Prostate gland (tissue), 2 donors: ENCODE measurements at regions not wholly inside any gene's neighbourhood (a gene's known extent, or its start where the extent isn't known, plus 50 kb on each side); places are given as distances from the start of the nearest gene placed in this dataset.
"Not testable (repeated sequence)": the region's sequence is repeated elsewhere in the genome, so short reads cannot be mapped to it uniquely, and the experiment has no call there.

Experiments used
- CTCF ChIP-seq, 4 experiments: fragments of 200-600 bp in 2 of 4; fragments of 450-650 bp in 2 of 4; sonication (generic) in 2 of 4; IDR thresholded peaks; 1 replicate in 3 of 4; 2 replicates in 1 of 4; pipeline ENCODE4 v1.5.1; 2016 to 2019; ENCODE audit warnings: antibody characterized with exemption in 4 of 4, mild to moderate bottlenecking in 2 of 4, moderate library complexity in 2 of 4
- POLR2A ChIP-seq: fragments of 450-650 bp; IDR thresholded peaks from one replicate; pipeline ENCODE4 v1.6.1; 2016; ENCODE audit warnings: antibody characterized with exemption, mild to moderate bottlenecking
- POLR2AphosphoS5 ChIP-seq: sonication (generic); formaldehyde crosslinking; IDR thresholded peaks from one replicate; pipeline ENCODE4 v1.6.1; 2017; ENCODE audit warnings: antibody characterized with exemption

GRCh38 chr10:28085760-28086159, 86.9 kb upstream of the ODAD2 start:
- not testable (repeated sequence) for TF ChIP-seq POLR2AphosphoS5; CTCF (IDR thresholded peaks at IDR 0.05); POLR2A
